Mammary epithelial cell (primary cell): ENCODE measurements at regions not wholly inside any gene's neighbourhood (a gene's known extent, or its start where the extent isn't known, plus 50 kb on each side); places are given as distances from the start of the nearest gene placed in this dataset.

ENCODE experiments used
- CTCF ChIP-seq, 2 donors: IDR thresholded peaks in 1 of 2; conservative IDR thresholded peaks in 1 of 2; 2 replicates each; pipeline ENCODE4 v1.5.1; 2011 to 2012; ENCODE audit warnings: inconsistent platforms in 2 of 2, low read length in 2 of 2, mild to moderate bottlenecking in 2 of 2, control low read depth in 1 of 2, low read depth in 1 of 2; ENCODE audit not compliant: insufficient read depth in 1 of 2; ENCODE audit errors: extremely low read depth in 1 of 2
- EZH2 ChIP-seq: IDR thresholded peaks from 2 replicates; pipeline ENCODE4 v1.6.1; 2012; ENCODE audit warnings: low read length, inconsistent platforms, borderline replicate concordance

- TF ChIP-seq CTCF (conservative IDR thresholded peaks at IDR 0.05 in 1 of 2, IDR thresholded peaks at IDR 0.05 in 1 of 2; ENCODE audit: extremely low read depth in 1 of 2, insufficient read depth in 1 of 2, low read depth in 1 of 2, low read length in 2 of 2), result no peak
- TF ChIP-seq EZH2, result no peak
Observed at GRCh38 chr7:155147624-155148023, 77.5 kb downstream of the HTR5A start.
